Astrocyte (in vitro differentiated cells and primary cell): ENCODE measurements at regions not wholly inside any gene's neighbourhood (a gene's known extent, or its start where the extent isn't known, plus 50 kb on each side); places are given as distances from the start of the nearest gene placed in this dataset.

ENCODE experiments used
- DNase-seq: peaks from one replicate; pipeline ENCODE4 v3.0.0-alpha.2; 2010; ENCODE audit warnings: low read depth
- FAIRE-seq: peaks from 2 replicates; lab custom pipeline; 2011; peaks lifted over from hg19 to GRCh38; lab: Jason Lieb, UNC
- H2AFZ ChIP-seq: 2 replicates; pipeline ENCODE4 v1.6.0; 2012; ENCODE audit warnings: low read depth, low read length, inconsistent platforms
- H3K27ac ChIP-seq: 2 replicates; pipeline ENCODE4 v1.5.1; 2011; ENCODE audit warnings: low read depth, low read length, inconsistent platforms
- H3K27me3 ChIP-seq: 2 replicates; pipeline ENCODE4 v1.6.0; 2011; ENCODE audit warnings: low read length, inconsistent platforms; ENCODE audit not compliant: insufficient read depth
- H3K36me3 ChIP-seq: 2 replicates; pipeline ENCODE4 v1.5.1; 2011; ENCODE audit warnings: low read length, inconsistent platforms; ENCODE audit not compliant: insufficient read depth
- H3K4me1 ChIP-seq: 2 replicates; pipeline ENCODE4 v1.5.1; 2011; ENCODE audit warnings: low read length, inconsistent platforms; ENCODE audit not compliant: insufficient read depth
- H3K4me2 ChIP-seq: 2 replicates; pipeline ENCODE4 v1.6.0; 2012; ENCODE audit warnings: low read length, inconsistent platforms
- H3K4me3 ChIP-seq: 2 replicates; pipeline ENCODE4 v1.5.1; 2011; ENCODE audit warnings: low read depth, mild to moderate bottlenecking, low read length, inconsistent platforms; ENCODE audit not compliant: insufficient read depth
- H3K79me2 ChIP-seq: 2 replicates; pipeline ENCODE4 v1.6.0; 2012; ENCODE audit warnings: mild to moderate bottlenecking, low read length, inconsistent platforms; ENCODE audit not compliant: insufficient read depth
- H3K9ac ChIP-seq: 2 replicates; pipeline ENCODE4 v1.6.0; 2012; ENCODE audit warnings: mild to moderate bottlenecking, low read length, inconsistent platforms
- H3K9me3 ChIP-seq: 2 replicates; pipeline ENCODE4 v1.5.1; 2012; ENCODE audit warnings: low read depth, mild to moderate bottlenecking, low read length, inconsistent platforms; ENCODE audit not compliant: insufficient read depth
- H4K20me1 ChIP-seq: 2 replicates; pipeline ENCODE4 v1.6.0; 2012; ENCODE audit warnings: low read length, inconsistent platforms; ENCODE audit not compliant: insufficient read depth
- H3K27ac Mint-ChIP-seq: one replicate; pipeline ENCODE4 v1.8.0; 2021; ENCODE audit warnings: mild to moderate bottlenecking, mixed read lengths; ENCODE audit not compliant: unreplicated experiment
- H3K27me3 Mint-ChIP-seq: one replicate; pipeline ENCODE4 v1.8.0; 2021; ENCODE audit warnings: low read depth, mixed read lengths; ENCODE audit not compliant: unreplicated experiment
- H3K36me3 Mint-ChIP-seq: one replicate; pipeline ENCODE4 v1.8.0; 2021; ENCODE audit warnings: low read depth, mixed read lengths; ENCODE audit not compliant: unreplicated experiment
- H3K4me1 Mint-ChIP-seq: one replicate; pipeline ENCODE4 v1.8.0; 2021; ENCODE audit warnings: low read depth, mixed read lengths; ENCODE audit not compliant: unreplicated experiment
- H3K4me3 Mint-ChIP-seq: one replicate; pipeline ENCODE4 v1.8.0; 2021; ENCODE audit warnings: mild to moderate bottlenecking, moderate library complexity, mixed read lengths; ENCODE audit not compliant: unreplicated experiment
- H3K9me3 Mint-ChIP-seq: one replicate; pipeline ENCODE4 v1.8.0; 2021; ENCODE audit warnings: mild to moderate bottlenecking, mixed read lengths; ENCODE audit not compliant: unreplicated experiment
- EZH2 ChIP-seq: IDR thresholded peaks from 2 replicates; pipeline ENCODE4 v1.6.1; 2012; ENCODE audit warnings: mild to moderate bottlenecking, low read length, inconsistent platforms; ENCODE audit not compliant: insufficient read depth
- TF ChIP-seq, protein P1 (sequence below): IDR thresholded peaks from 2 replicates; pipeline ENCODE4 v1.5.1; 2011; ENCODE audit warnings: low read depth, mild to moderate bottlenecking, inconsistent platforms, low read length, moderate library complexity; ENCODE audit not compliant: insufficient read depth

DNA sequence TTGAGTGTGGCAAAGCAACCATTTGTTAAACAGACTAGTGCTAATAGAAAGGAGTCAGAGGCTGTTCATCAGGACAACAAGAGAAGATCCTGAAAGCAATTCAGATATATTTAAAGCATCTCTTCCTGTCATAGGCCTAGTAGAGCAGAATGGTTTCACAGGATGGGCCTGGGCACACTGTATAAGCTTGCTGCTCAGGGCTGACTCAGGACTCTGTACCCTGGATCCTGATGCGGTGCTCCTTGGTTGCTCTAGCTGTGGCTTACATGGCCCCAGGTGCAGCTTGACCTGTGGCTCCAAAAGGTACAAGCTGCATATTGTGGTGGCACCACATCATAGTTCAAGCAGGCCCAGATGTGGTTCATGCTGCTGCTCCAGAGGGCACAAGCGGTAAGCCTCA is 313.4 kb downstream of the ETNK1 start:
- DNase-seq = no peak
- H3K9ac ChIP-seq = no peak overlapping the region
- no peak for TF ChIP-seq EZH2
- TF ChIP-seq, protein P1, sequence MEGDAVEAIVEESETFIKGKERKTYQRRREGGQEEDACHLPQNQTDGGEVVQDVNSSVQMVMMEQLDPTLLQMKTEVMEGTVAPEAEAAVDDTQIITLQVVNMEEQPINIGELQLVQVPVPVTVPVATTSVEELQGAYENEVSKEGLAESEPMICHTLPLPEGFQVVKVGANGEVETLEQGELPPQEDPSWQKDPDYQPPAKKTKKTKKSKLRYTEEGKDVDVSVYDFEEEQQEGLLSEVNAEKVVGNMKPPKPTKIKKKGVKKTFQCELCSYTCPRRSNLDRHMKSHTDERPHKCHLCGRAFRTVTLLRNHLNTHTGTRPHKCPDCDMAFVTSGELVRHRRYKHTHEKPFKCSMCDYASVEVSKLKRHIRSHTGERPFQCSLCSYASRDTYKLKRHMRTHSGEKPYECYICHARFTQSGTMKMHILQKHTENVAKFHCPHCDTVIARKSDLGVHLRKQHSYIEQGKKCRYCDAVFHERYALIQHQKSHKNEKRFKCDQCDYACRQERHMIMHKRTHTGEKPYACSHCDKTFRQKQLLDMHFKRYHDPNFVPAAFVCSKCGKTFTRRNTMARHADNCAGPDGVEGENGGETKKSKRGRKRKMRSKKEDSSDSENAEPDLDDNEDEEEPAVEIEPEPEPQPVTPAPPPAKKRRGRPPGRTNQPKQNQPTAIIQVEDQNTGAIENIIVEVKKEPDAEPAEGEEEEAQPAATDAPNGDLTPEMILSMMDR = no peak
- no peaks in the 10 kb centered on the region for H3K4me1 Mint-ChIP-seq
- H3K4me3 ChIP-seq = no peak overlapping the region
- no peaks in the 10 kb centered on the region for H4K20me1 ChIP-seq
- H3K27me3 ChIP-seq = no peaks in the 10 kb centered on the region
- no peaks in the 10 kb centered on the region for H3K36me3 Mint-ChIP-seq
- FAIRE-seq = no peak
- no peaks in the 10 kb centered on the region for H3K36me3 ChIP-seq
- H3K9me3 ChIP-seq = no peaks in the 10 kb centered on the region
- H3K27ac ChIP-seq = no peak overlapping the region
- H3K27me3 Mint-ChIP-seq = no peaks in the 10 kb centered on the region
- H3K9me3 Mint-ChIP-seq = peaks cover 4% of the 10 kb centered on the region
- H3K79me2 ChIP-seq = no peaks in the 10 kb centered on the region
- no peak overlapping the region for H3K4me2 ChIP-seq
- H2AFZ ChIP-seq = no peak overlapping the region
- no peak overlapping the region for H3K27ac Mint-ChIP-seq
- peaks cover 4% of the 10 kb centered on the region for H3K4me1 ChIP-seq
- H3K4me3 Mint-ChIP-seq = no peak overlapping the region

DNA sequence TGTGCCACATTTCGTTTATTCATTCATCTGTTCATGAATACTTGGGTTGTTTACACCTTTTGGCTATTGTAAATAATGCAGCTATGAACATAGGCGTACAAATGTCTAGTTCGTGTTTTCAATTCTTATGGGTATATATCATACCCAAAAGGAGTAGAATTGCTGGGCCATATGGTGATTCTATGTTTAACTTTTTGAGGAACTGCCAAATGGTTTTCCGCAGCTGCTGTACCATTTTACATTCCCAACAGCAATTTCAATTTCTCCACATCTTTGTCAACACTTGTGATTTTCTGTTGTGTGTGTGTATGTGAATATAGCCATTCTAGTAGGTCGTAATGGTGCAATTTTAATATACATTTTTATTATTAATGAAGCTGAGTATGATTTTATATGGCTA is 326.2 kb downstream of the ETNK1 start:
- no peaks in the 10 kb centered on the region for H3K36me3 ChIP-seq
- no peak overlapping the region for H2AFZ ChIP-seq
- H3K4me2 ChIP-seq = no peak overlapping the region
- FAIRE-seq = no peak
- Mint-ChIP-seq H3K9me3 (no peaks in the 10 kb centered on the region), H3K4me3 (no peak overlapping the region), H3K4me1 (no peaks in the 10 kb centered on the region), H3K36me3 (peaks cover 2% of the 10 kb centered on the region), H3K27me3 (no peaks in the 10 kb centered on the region), H3K27ac (no peak overlapping the region)
- H3K9me3 ChIP-seq = peaks cover 5% of the 10 kb centered on the region
- no peak overlapping the region for H3K27ac ChIP-seq
- no peaks in the 10 kb centered on the region for H4K20me1 ChIP-seq
- H3K9ac ChIP-seq = no peak overlapping the region
- H3K79me2 ChIP-seq = no peaks in the 10 kb centered on the region
- no peaks in the 10 kb centered on the region for H3K4me1 ChIP-seq
- no peaks in the 10 kb centered on the region for H3K27me3 ChIP-seq
- H3K4me3 ChIP-seq = no peak overlapping the region
- no peak for DNase-seq
- TF ChIP-seq, protein P1 = no peak

DNA sequence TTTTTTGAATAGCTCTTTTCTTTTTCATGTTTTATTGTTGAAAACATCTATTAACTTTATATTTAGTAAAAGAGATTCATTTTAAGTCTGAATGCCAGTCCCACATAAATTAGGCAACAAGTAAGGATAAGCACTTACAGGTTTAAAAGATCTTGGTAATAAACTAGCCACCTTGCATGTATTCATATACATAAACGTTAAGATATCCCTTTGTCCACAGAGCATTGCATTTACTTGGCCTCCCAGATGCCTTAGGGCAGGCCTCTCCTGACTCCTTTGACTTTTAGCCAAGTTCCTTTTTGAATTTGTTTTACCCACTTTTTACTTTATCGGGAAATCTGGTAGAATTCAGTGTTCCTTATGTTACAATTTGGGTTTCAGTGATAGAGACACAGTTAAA is 331.7 kb downstream of the ETNK1 start:
- Mint-ChIP-seq H3K36me3 (peaks cover 2% of the 10 kb centered on the region), H3K9me3 (no peaks in the 10 kb centered on the region), H3K4me1 (no peaks in the 10 kb centered on the region), H3K27ac (no peak overlapping the region), H3K27me3 (no peaks in the 10 kb centered on the region), H3K4me3 (no peak overlapping the region)
- no peak for TF ChIP-seq EZH2
- TF ChIP-seq, protein P1 = no peak
- H3K9me3 ChIP-seq = peaks cover 5% of the 10 kb centered on the region
- H3K4me2 ChIP-seq = no peak overlapping the region
- H3K79me2 ChIP-seq = no peaks in the 10 kb centered on the region
- H3K27me3 ChIP-seq = no peaks in the 10 kb centered on the region
- no peak overlapping the region for H2AFZ ChIP-seq
- FAIRE-seq (no peak), DNase-seq (no peak)
- no peak overlapping the region for H3K4me3 ChIP-seq
- no peaks in the 10 kb centered on the region for H3K4me1 ChIP-seq
- H4K20me1 ChIP-seq = no peaks in the 10 kb centered on the region
- H3K27ac ChIP-seq = no peak overlapping the region
- no peak overlapping the region for H3K9ac ChIP-seq
- H3K36me3 ChIP-seq = no peaks in the 10 kb centered on the region
